Endodermal cell (in vitro differentiated cells): ENCODE measurements at regions not wholly inside any gene's neighbourhood (a gene's known extent, or its start where the extent isn't known, plus 50 kb on each side); places are given as distances from the start of the nearest gene placed in this dataset.
A peak's percentile ranks its signal among the peaks of the same experiment; 100 is the strongest.

Experiments
- DNase-seq: peaks from one replicate; pipeline ENCODE4 v3.0.0-alpha.2; 2017
- H3K27ac ChIP-seq: 2 replicates; pipeline ENCODE4 v1.5.1; 2013; ENCODE audit warnings: mild to moderate bottlenecking, low read depth, low read length, moderate library complexity
- H3K27me3 ChIP-seq: 2 replicates; pipeline ENCODE4 v1.6.1; 2013; ENCODE audit warnings: mild to moderate bottlenecking, low read length, moderate library complexity; ENCODE audit not compliant: insufficient read depth, control insufficient read depth, poor library complexity, severe bottlenecking
- H3K36me3 ChIP-seq: 2 replicates; pipeline ENCODE4 v1.7.0; 2013; ENCODE audit warnings: mild to moderate bottlenecking, low read length, moderate library complexity; ENCODE audit not compliant: control insufficient read depth, insufficient read depth
- H3K4me1 ChIP-seq: one replicate; pipeline ENCODE4 v1.7.0; 2013; ENCODE audit warnings: low read length; ENCODE audit not compliant: control insufficient read depth, insufficient read depth
- H3K4me3 ChIP-seq: 2 replicates; pipeline ENCODE4 v1.5.1; 2013; ENCODE audit warnings: mild to moderate bottlenecking, low read length, moderate library complexity
- H3K9ac ChIP-seq: 2 replicates; pipeline ENCODE4 v1.6.1; 2013; ENCODE audit warnings: mild to moderate bottlenecking, low read length, moderate library complexity; ENCODE audit not compliant: poor library complexity, severe bottlenecking; ENCODE audit errors: extremely low read depth
- H3K9me3 ChIP-seq: 2 replicates; pipeline ENCODE4 v1.6.1; 2013; ENCODE audit warnings: mild to moderate bottlenecking, low read length, moderate library complexity; ENCODE audit not compliant: control insufficient read depth
- H3K27ac Mint-ChIP-seq: 2 replicates; pipeline ENCODE4 v1.8.0; 2020; ENCODE audit warnings: mixed read lengths
- H3K27me3 Mint-ChIP-seq: 2 replicates; pipeline ENCODE4 v1.8.0; 2021; ENCODE audit warnings: mild to moderate bottlenecking, mixed read lengths; ENCODE audit not compliant: insufficient read depth
- H3K36me3 Mint-ChIP-seq: 2 replicates; pipeline ENCODE4 v1.8.0; 2020; ENCODE audit warnings: low read depth, mixed read lengths
- H3K4me1 Mint-ChIP-seq: 2 replicates; pipeline ENCODE4 v1.8.0; 2020; ENCODE audit warnings: mixed read lengths
- H3K4me3 Mint-ChIP-seq: 2 replicates; pipeline ENCODE4 v1.8.0; 2020; ENCODE audit warnings: mild to moderate bottlenecking, moderate library complexity, mixed read lengths
- H3K9me3 Mint-ChIP-seq: 2 replicates; pipeline ENCODE4 v1.8.0; 2020; ENCODE audit warnings: mild to moderate bottlenecking, mixed read lengths
- WGBS, 2 experiments: methylation state at CpG; one replicate each; pipeline versions ENCODE4 v1.1.5 to v1.1.7; 2013; ENCODE audit warnings: missing lambda C conversion rate in 2 of 2, mixed read lengths in 1 of 2; ENCODE audit not compliant: insufficient coverage in 1 of 2, insufficient read length in 1 of 2; 5-methylcytosine and 5-hydroxymethylcytosine counted together
- TF ChIP-seq, protein P1 (sequence below): fragments of 200-600 bp; sonication (generic); conservative IDR thresholded peaks from 2 replicates; pipeline ENCODE4 v1.5.0; 2021; ENCODE audit warnings: antibody characterized with exemption, mild to moderate bottlenecking

DNA sequence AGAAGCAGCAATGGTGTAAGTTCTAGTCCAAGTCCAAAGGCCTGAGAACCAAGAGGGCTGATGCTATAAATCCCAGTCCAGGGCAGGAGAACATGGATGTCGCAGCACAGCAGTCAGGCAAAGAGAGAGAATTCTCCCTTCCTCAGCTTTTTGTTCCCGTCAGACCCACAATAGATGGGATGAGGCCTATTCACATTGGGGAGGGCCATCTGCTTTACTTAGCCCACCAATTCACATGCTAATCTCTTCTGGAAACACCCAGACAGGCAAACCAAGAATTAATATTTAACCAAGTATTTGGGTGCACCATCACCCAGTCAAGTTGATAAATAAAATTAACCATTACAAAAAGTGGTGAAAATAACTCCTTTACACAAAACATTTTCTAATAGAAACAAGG is 511.7 kb upstream of the UBE2E2 start:
- Histone ChIP-seq H3K36me3 (no peaks in the 10 kb centered on the region), H3K9me3 (no peaks in the 10 kb centered on the region), H3K9ac (no peak overlapping the region), H3K4me3 (no peak overlapping the region), H3K27ac (peak overlapping the region; percentile 54), H3K4me1 (no peaks in the 10 kb centered on the region), H3K27me3 (no peaks in the 10 kb centered on the region)
- TF ChIP-seq, protein P1, sequence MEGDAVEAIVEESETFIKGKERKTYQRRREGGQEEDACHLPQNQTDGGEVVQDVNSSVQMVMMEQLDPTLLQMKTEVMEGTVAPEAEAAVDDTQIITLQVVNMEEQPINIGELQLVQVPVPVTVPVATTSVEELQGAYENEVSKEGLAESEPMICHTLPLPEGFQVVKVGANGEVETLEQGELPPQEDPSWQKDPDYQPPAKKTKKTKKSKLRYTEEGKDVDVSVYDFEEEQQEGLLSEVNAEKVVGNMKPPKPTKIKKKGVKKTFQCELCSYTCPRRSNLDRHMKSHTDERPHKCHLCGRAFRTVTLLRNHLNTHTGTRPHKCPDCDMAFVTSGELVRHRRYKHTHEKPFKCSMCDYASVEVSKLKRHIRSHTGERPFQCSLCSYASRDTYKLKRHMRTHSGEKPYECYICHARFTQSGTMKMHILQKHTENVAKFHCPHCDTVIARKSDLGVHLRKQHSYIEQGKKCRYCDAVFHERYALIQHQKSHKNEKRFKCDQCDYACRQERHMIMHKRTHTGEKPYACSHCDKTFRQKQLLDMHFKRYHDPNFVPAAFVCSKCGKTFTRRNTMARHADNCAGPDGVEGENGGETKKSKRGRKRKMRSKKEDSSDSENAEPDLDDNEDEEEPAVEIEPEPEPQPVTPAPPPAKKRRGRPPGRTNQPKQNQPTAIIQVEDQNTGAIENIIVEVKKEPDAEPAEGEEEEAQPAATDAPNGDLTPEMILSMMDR: no peak
- H3K4me3 Mint-ChIP-seq: no peak overlapping the region
- H3K27ac Mint-ChIP-seq: no peak overlapping the region
- no peaks in the 10 kb centered on the region for H3K27me3 Mint-ChIP-seq
- H3K9me3 Mint-ChIP-seq: peaks cover 3% of the 10 kb centered on the region
- no peaks in the 10 kb centered on the region for H3K36me3 Mint-ChIP-seq
- peaks cover 1% of the 10 kb centered on the region for H3K4me1 Mint-ChIP-seq
- WGBS, 2 experiments: 74% methylated on average over 2 of the region's 2 CpGs; no CpG with 5 or more reads in 1 of the 2 experiments
- DNase-seq: no peak

DNA sequence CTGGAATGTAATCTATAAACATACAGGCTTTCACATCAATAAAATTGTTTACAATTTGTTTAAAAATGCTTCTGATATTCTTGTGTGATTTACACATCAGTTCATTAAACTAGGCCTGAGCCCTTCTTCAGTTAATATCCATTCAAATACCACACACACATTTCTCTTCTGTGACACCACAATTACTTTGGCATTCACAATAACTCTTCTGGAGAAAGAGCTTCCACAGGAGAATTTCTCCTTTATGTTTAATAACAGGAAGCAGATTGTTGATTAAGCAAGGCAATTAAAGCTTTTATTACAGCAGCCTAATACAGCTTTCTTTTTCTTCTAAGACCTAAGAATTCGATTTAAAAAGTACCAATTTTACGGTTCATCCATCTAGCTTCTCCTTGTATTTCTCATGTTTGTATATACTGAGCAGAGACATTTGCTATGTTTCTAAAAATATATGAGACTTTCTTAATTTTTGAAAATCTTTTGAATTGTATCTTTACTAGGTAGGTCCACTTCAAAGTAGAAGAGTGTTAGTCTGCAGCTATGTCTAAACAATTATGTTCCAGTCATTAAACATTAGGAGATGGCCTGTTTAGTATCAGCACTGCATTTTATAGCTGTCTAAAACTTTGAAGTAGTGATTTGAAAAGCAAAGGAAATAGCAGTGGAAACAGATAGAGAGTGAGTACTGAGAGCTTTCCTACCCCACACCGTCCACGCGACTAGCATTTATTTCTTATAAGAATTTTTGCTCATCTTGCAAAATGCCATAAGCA is 511.1 kb upstream of the UBE2E2 start:
- Histone ChIP-seq H3K4me3 (no peak overlapping the region), H3K9me3 (no peaks in the 10 kb centered on the region), H3K4me1 (no peaks in the 10 kb centered on the region), H3K27ac (peak overlapping the region; percentile 54), H3K9ac (no peak overlapping the region), H3K27me3 (no peaks in the 10 kb centered on the region), H3K36me3 (no peaks in the 10 kb centered on the region)
- H3K4me1 Mint-ChIP-seq: peaks cover 1% of the 10 kb centered on the region
- no peak for DNase-seq
- WGBS, 2 experiments: 94 to 100% methylated on average over 2 to 5 of the region's 5 CpGs
- TF ChIP-seq, protein P1: no peak
- H3K9me3 Mint-ChIP-seq: peaks cover 3% of the 10 kb centered on the region
- H3K36me3 Mint-ChIP-seq: no peaks in the 10 kb centered on the region
- no peak overlapping the region for H3K27ac Mint-ChIP-seq
- no peaks in the 10 kb centered on the region for H3K27me3 Mint-ChIP-seq
- H3K4me3 Mint-ChIP-seq: no peak overlapping the region

DNA sequence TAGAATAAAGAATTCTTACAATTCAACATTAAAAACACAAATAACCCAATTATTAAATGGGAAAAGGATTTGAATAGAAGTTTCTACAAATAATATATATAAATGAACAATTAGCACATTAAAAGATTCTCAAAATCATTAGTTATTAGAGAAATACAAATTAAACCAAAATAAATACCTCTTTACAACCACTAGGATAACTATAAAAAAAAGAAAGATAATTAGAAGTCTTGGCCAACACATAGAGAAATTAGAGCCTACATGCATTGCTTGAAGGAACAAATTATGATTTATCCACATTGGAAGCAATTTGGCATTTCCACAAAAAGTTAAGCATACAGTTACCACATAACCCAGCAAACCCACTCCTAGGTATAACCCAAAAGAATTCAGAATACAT is 502.3 kb upstream of the UBE2E2 start:
- H3K27ac Mint-ChIP-seq: no peak overlapping the region
- H3K9me3 Mint-ChIP-seq: peaks cover 8% of the 10 kb centered on the region
- H3K27me3 ChIP-seq: no peaks in the 10 kb centered on the region
- H3K4me1 Mint-ChIP-seq: peaks cover 7% of the 10 kb centered on the region
- no peak overlapping the region for H3K4me3 Mint-ChIP-seq
- H3K9me3 ChIP-seq: peaks cover under 1% of the 10 kb centered on the region
- H3K4me3 ChIP-seq: no peak overlapping the region
- no peak overlapping the region for H3K9ac ChIP-seq
- peaks cover under 1% of the 10 kb centered on the region for H3K36me3 Mint-ChIP-seq
- peaks cover 5% of the 10 kb centered on the region for H3K4me1 ChIP-seq
- H3K27me3 Mint-ChIP-seq: peaks cover 7% of the 10 kb centered on the region
- TF ChIP-seq, protein P1: peak; percentile 28
- no peak for DNase-seq
- no peaks in the 10 kb centered on the region for H3K36me3 ChIP-seq
- no peak overlapping the region for H3K27ac ChIP-seq
